Right lobe of liver (tissue), 6 donors: ENCODE measurements at regions not wholly inside any gene's neighbourhood (a gene's known extent, or its start where the extent isn't known, plus 50 kb on each side); places are given as distances from the start of the nearest gene placed in this dataset.

ENCODE experiments used
- ATAC-seq, 4 donors: fragments of 200-7000 bp; cut with Tn5 transposase; one replicate each; pipeline ENCODE4 v1.9.1; 2020; ENCODE audit warnings: mild to moderate bottlenecking in 4 of 4, moderate library complexity in 4 of 4
- DNase-seq, 3 donors: peaks; one replicate each; pipeline ENCODE4 v3.0.0-alpha.2; 2020
- H3K27ac ChIP-seq, 3 donors: fragments of 200-600 bp; one replicate each; pipeline ENCODE4 v1.8.0; 2022
- H3K27me3 ChIP-seq, 2 donors: fragments of 200-600 bp; one replicate each; pipeline ENCODE4 v1.8.0; 2022
- H3K36me3 ChIP-seq, 4 donors: fragments of 200-600 bp; sonication (generic) in 1 of 4; one replicate each; pipeline versions ENCODE4 v1.5.1 to v1.8.0; 2017 to 2022; ENCODE audit warnings: control low read depth in 1 of 4
- H3K4me1 ChIP-seq, 4 donors: fragments of 200-600 bp; sonication (generic) in 1 of 4; one replicate each; pipeline versions ENCODE4 v1.5.1 to v1.8.0; 2017 to 2022; ENCODE audit warnings: control low read depth in 1 of 4
- H3K4me3 ChIP-seq, 3 donors: fragments of 200-600 bp; one replicate each; pipeline ENCODE4 v1.8.0; 2022
- H3K9me3 ChIP-seq, 4 donors: fragments of 200-600 bp; sonication (generic) in 1 of 4; one replicate each; pipeline versions ENCODE4 v1.5.1 to v1.8.0; 2017 to 2022; ENCODE audit warnings: control low read depth in 1 of 4
- POLR2A ChIP-seq: fragments of 450-650 bp; IDR thresholded peaks from one replicate; pipeline ENCODE4 v1.6.1; 2017; ENCODE audit warnings: antibody characterized with exemption, mild to moderate bottlenecking
- WGBS: methylation state at CpG from one replicate; pipeline ENCODE4 v1.1.6; 2018; ENCODE audit warnings: low coverage, low lambda C conversion rate; ENCODE audit not compliant: insufficient coverage; ENCODE audit errors: missing lambda C conversion rate; 5-methylcytosine and 5-hydroxymethylcytosine counted together
- intact Hi-C, 2 donors: fragments of 100-400 bp; cut with DNase I; formaldehyde crosslinking; loops; one replicate each; pipeline versions ENCODE4 v1.11.2 to v1.14.1; 2022
- TF ChIP-seq, protein P1 (sequence below), 4 donors: fragments of 200-600 bp in 3 of 4; fragments of 450-650 bp in 1 of 4; IDR thresholded peaks; one replicate each; pipeline versions ENCODE4 v1.5.1 to v1.8.0; 2016 to 2022; ENCODE audit warnings: antibody characterized with exemption in 4 of 4, mild to moderate bottlenecking in 2 of 4
- donor health status: DM: no; HTN: yes; CAD: no.
- donor health status: DM: no; HTN: no; CAD: no.
- donor health status: DM: no; HTN: no; CAD: no.
- donor health status: DM: no; HTN: yes; CAD: no.
- donor health status: DM: no; HTN: yes; CAD: no.

DNA sequence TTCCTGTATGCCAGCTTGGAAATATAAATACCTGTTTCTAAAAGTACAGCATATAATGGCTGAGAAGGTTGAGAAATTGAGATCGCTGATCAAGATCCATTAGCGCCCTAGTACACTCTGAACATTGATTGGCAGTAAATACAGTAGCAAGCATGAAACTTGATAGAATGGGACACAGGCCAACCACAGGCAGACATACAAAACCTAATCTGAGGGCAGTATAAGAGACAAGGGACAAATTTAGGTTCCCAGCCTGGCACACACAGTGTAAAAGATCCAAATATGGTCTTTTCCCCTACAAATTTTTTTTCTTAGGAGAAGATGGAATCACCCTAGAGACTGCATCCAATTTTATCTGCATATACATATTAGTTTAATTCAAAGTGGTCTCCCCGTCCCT, 126.5 kb upstream of the ARHGAP42 start:
- 80% methylated on average over 3 of the region's 3 CpGs for WGBS
- TF ChIP-seq POLR2A, result no peak
- TF ChIP-seq, protein P1, sequence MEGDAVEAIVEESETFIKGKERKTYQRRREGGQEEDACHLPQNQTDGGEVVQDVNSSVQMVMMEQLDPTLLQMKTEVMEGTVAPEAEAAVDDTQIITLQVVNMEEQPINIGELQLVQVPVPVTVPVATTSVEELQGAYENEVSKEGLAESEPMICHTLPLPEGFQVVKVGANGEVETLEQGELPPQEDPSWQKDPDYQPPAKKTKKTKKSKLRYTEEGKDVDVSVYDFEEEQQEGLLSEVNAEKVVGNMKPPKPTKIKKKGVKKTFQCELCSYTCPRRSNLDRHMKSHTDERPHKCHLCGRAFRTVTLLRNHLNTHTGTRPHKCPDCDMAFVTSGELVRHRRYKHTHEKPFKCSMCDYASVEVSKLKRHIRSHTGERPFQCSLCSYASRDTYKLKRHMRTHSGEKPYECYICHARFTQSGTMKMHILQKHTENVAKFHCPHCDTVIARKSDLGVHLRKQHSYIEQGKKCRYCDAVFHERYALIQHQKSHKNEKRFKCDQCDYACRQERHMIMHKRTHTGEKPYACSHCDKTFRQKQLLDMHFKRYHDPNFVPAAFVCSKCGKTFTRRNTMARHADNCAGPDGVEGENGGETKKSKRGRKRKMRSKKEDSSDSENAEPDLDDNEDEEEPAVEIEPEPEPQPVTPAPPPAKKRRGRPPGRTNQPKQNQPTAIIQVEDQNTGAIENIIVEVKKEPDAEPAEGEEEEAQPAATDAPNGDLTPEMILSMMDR (IDR thresholded peaks at IDR 0.05), result no peak

DNA sequence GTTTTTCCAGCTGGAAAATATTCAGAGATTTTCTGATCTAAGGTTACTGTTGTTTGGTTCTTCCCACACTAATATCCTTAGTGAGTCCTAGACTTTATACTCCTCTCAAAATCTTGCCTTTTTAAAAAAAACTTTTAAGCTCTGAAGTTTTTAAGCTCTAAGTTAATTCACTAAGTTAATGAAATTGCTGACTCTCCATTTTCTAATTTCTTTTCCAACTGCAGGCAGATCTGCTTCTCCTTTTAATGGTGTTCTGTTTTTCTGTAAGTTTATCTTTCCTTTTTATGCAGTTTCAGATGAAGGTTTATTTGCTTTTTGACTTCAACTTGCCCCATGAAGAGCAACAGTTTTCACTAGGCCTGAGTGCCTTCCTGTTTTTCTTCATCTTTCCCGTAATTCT, 125.8 kb upstream of the ARHGAP42 start:
- no peaks in the 10 kb centered on the region for H3K36me3 ChIP-seq
- intact Hi-C loops, result no loop called here
- H3K4me1 ChIP-seq, result no peaks in the 10 kb centered on the region
- no peaks in the 10 kb centered on the region for H3K9me3 ChIP-seq
- ATAC-seq (no peak), DNase-seq (no peak)
- TF ChIP-seq POLR2A, result no peak
- TF ChIP-seq, protein P1 (IDR thresholded peaks at IDR 0.05), result no peak
- no peak overlapping the region for H3K4me3 ChIP-seq
- 20% methylated on average over 1 of the region's 1 CpG for WGBS
- no peak overlapping the region for H3K27ac ChIP-seq
- no peaks in the 10 kb centered on the region for H3K27me3 ChIP-seq

More for the DNA sequence above, 126.5 kb upstream of the ARHGAP42 start:
- Histone ChIP-seq H3K27ac (no peak overlapping the region), H3K36me3 (no peaks in the 10 kb centered on the region), H3K4me3 (no peak overlapping the region), H3K4me1 (no peaks in the 10 kb centered on the region), H3K9me3 (no peaks in the 10 kb centered on the region), H3K27me3 (no peaks in the 10 kb centered on the region)
- no peak for ATAC-seq
- intact Hi-C loops, result no loop called here
- no peak for DNase-seq

DNA sequence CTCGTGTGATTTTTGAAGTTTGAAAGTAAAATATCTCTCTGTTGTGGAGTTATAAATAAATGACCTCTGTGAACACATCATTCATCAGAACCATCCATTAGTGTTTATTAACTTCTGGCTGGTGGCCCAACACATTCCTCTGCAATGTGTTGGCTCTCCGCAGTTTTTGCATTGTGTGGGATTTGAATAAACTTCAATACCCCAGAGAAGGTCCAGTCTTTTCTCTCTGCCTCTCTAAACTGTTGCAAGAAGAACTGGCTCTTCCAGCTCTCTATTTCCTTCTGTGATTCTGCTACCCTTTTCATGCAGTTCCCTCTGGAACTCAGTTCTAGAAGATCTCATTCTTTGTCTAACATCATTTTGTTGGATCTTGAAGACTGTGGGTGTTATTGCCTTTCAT, 125.0 kb upstream of the ARHGAP42 start:
- H3K27me3 ChIP-seq, result no peaks in the 10 kb centered on the region
- 37% methylated on average over 2 of the region's 2 CpGs for WGBS
- no peak for TF ChIP-seq POLR2A
- TF ChIP-seq, protein P1 (IDR thresholded peaks at IDR 0.05), result no peak
- intact Hi-C loops, result no loop called here
- no peaks in the 10 kb centered on the region for H3K9me3 ChIP-seq
- H3K4me3 ChIP-seq, result no peak overlapping the region
- H3K4me1 ChIP-seq, result no peaks in the 10 kb centered on the region
- H3K27ac ChIP-seq, result no peak overlapping the region
- DNase-seq (no peak), ATAC-seq (no peak)
- no peaks in the 10 kb centered on the region for H3K36me3 ChIP-seq

DNA sequence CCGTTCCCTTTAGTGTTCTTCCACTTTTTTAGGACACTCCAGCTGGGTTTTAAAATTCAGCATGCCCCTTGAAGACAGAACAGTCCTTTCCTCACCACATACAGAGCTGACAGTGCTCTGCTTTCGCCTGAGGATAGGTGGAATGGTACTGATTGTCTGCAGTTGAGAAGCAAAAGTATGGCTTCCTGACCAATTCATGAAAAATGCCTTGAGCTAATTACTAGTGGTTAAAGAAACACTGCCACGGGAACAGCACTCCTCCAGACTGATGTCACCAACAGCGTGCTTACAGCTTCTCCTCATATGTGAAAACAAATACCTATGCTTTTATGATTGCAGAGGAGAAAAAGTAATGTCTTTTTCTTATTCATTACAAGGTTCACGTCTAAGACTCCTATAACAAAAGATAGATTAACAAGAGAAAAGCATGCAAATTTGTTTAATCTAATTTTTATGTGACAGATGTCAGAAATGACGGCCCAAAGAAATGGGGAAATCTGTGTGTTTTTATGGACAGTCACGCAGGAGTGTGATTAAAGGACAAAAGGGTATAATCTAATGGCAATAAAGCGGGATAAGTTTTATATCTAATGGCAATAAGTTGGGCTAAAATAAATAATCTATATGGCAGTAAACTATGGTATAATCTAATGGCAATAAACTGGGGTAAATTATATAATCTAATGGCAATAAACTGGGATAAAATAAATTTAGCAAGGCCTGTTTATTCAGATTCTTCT, 123.4 kb upstream of the ARHGAP42 start:
- Histone ChIP-seq H3K4me1 (no peaks in the 10 kb centered on the region), H3K9me3 (no peaks in the 10 kb centered on the region), H3K27ac (no peak overlapping the region), H3K27me3 (no peaks in the 10 kb centered on the region), H3K36me3 (no peaks in the 10 kb centered on the region), H3K4me3 (no peak overlapping the region)
- intact Hi-C loops, result no loop called here
- DNase-seq (no peak), ATAC-seq (no peak)
- no peak for TF ChIP-seq POLR2A
- TF ChIP-seq, protein P1 (IDR thresholded peaks at IDR 0.05), result no peak
- WGBS, result 84% methylated on average over 8 of the region's 8 CpGs
